K562 (cell line): ENCODE measurements at regions not wholly inside any gene's neighbourhood (a gene's known extent, or its start where the extent isn't known, plus 50 kb on each side); places are given as distances from the start of the nearest gene placed in this dataset.

Experiments
- ATAC-seq: fragments of 200-7000 bp; cut with Tn5 transposase; 3 replicates; pipeline ENCODE4 v1.9.1; 2020; ENCODE audit warnings: moderate library complexity
- BruUV-seq: library from RNA; stranded (reverse); fragments of 400-500 nt; replicated peaks from 2 replicates; lab custom pipeline; 2021; lab: Mats Ljungman, UMichigan
- CTCF ChIA-PET: fragments of 300-600 bp; formaldehyde crosslinking; extraction: SDS; loops from one replicate; lab custom pipeline; 2021; ENCODE audit warnings: low intra/inter-chr PET ratio; lab: Yijun Ruan, JAX
- POLR2A ChIA-PET: fragments of 300-600, 350-650 bp; sonication (Branson Sonifier 250); formaldehyde crosslinking; extraction: SDS; loops from one replicate; lab custom pipeline; 2021; ENCODE audit warnings: antibody characterized with exemption, inconsistent platforms; lab: Yijun Ruan, JAX
- DNase-seq, 4 experiments: peaks; one replicate each; pipeline versions ENCODE4 v3.0.0 to v3.0.0-alpha.2; 2011 to 2018; ENCODE audit warnings: low spot score in 3 of 4, mixed read lengths in 3 of 4; ENCODE audit errors: extremely low read depth in 1 of 4
- FAIRE-seq: peaks from 2 replicates; lab custom pipeline; 2011; peaks lifted over from hg19 to GRCh38; lab: Jason Lieb, UNC
- H2AFZ ChIP-seq: 2 replicates; pipeline ENCODE4 v1.6.0; 2011; ENCODE audit warnings: low read depth, low read length, control low read depth, inconsistent platforms
- H3K27ac ChIP-seq: fragments of 200-600 bp; 3 replicates; pipeline ENCODE4 v1.8.0; 2011; ENCODE audit warnings: low read depth, mild to moderate bottlenecking, control low read depth, inconsistent platforms, low read length, moderate library complexity, mixed read lengths; ENCODE audit errors: extremely low read depth
- H3K27me3 ChIP-seq, 2 experiments: fragments of 300-600 bp in 1 of 2; 2 replicates in 1 of 2; 3 replicates in 1 of 2; pipeline versions ENCODE4 v1.6.0 to v1.8.0; 2011; ENCODE audit warnings: inconsistent platforms in 2 of 2, low read length in 2 of 2, mild to moderate bottlenecking in 1 of 2, mixed read lengths in 1 of 2, moderate library complexity in 1 of 2; ENCODE audit not compliant: control insufficient read depth in 2 of 2, insufficient read depth in 2 of 2
- H3K36me3 ChIP-seq: fragments of 300-600 bp; 3 replicates; pipeline ENCODE4 v1.8.0; 2011; ENCODE audit warnings: mild to moderate bottlenecking, low read length, inconsistent platforms; ENCODE audit not compliant: control insufficient read depth, insufficient read depth
- H3K4me1 ChIP-seq, 2 experiments: fragments of 200-600 bp in 1 of 2; replicated peaks in 1 of 2; 2 replicates in 1 of 2; 3 replicates in 1 of 2; pipeline versions ENCODE4 v1.5.1 to v1.8.0; 2011; ENCODE audit warnings: inconsistent platforms in 2 of 2, low read length in 2 of 2, mild to moderate bottlenecking in 1 of 2, mixed read lengths in 1 of 2, moderate library complexity in 1 of 2; ENCODE audit not compliant: control insufficient read depth in 2 of 2, insufficient read depth in 2 of 2
- H3K4me2 ChIP-seq: 2 replicates; pipeline ENCODE4 v1.6.1; 2011; ENCODE audit warnings: low read length, control low read depth, inconsistent platforms, mixed read lengths; ENCODE audit not compliant: insufficient read depth
- H3K4me3 ChIP-seq: fragments of 200-600 bp; sonication (generic), shearing (Covaris generic); 2 replicates; pipeline ENCODE4 v1.5.1; 2016; ENCODE audit warnings: control low read depth, inconsistent platforms
- H3K79me2 ChIP-seq: fragments of 200-600 bp; 3 replicates; pipeline ENCODE4 v1.8.0; 2011; ENCODE audit warnings: low read length, inconsistent platforms; ENCODE audit not compliant: control insufficient read depth, insufficient read depth
- H3K9ac ChIP-seq, 2 experiments: 2 replicates each; pipeline versions ENCODE4 v1.6.0 to v1.6.1; 2011; ENCODE audit warnings: low read depth in 2 of 2, low read length in 2 of 2, control low read depth in 1 of 2, inconsistent platforms in 1 of 2, mild to moderate bottlenecking in 1 of 2, mixed read lengths in 1 of 2; ENCODE audit not compliant: insufficient read depth in 1 of 2
- H3K9me1 ChIP-seq: one replicate; pipeline ENCODE4 v1.6.0; 2011; ENCODE audit warnings: inconsistent platforms, mild to moderate bottlenecking, low read length, moderate library complexity; ENCODE audit not compliant: control insufficient read depth, insufficient read depth
- H3K9me3 ChIP-seq: replicated peaks from 2 replicates; pipeline ENCODE4 v1.5.1; 2011; ENCODE audit warnings: low read depth, low read length, inconsistent platforms; ENCODE audit not compliant: control insufficient read depth, insufficient read depth
- H4K20me1 ChIP-seq: replicated peaks from 2 replicates; pipeline ENCODE4 v1.6.1; 2011; ENCODE audit warnings: low read length, inconsistent platforms, mixed read lengths; ENCODE audit not compliant: control insufficient read depth, insufficient read depth
- ATF6 ChIP-seq: sonication (generic); formaldehyde crosslinking; IDR thresholded peaks from 2 replicates; pipeline ENCODE4 v1.4.0; 2020; ENCODE audit warnings: mild to moderate bottlenecking, missing genetic modification reagents
- DACH1 ChIP-seq: fragments of 450-650 bp; IDR thresholded peaks from 2 replicates; pipeline ENCODE4 v1.6.1; 2018; ENCODE audit not compliant: partially characterized antibody
- EZH2 ChIP-seq: IDR thresholded peaks from 2 replicates; pipeline ENCODE4 v1.6.1; 2012; ENCODE audit warnings: low read depth, mild to moderate bottlenecking, inconsistent platforms, low read length, borderline replicate concordance
- HLTF ChIP-seq: fragments of 450-650 bp; IDR thresholded peaks from 2 replicates; pipeline ENCODE4 v1.6.1; 2016
- MAFF ChIP-seq: IDR thresholded peaks from 2 replicates; pipeline ENCODE4 v1.6.1; 2012; ENCODE audit warnings: low read length, improper control_type of control experiment
- MIER1 ChIP-seq: fragments of 450-650 bp; IDR thresholded peaks from 2 replicates; pipeline ENCODE4 v1.6.1; 2016; ENCODE audit warnings: antibody characterized with exemption, mild to moderate bottlenecking, low read depth
- NFE2L1 ChIP-seq: fragments of 450-650 bp; IDR thresholded peaks from 2 replicates; pipeline ENCODE4 v1.6.1; 2016; ENCODE audit warnings: missing genetic modification characterization, low read depth, mild to moderate bottlenecking, missing compliant biosample characterization, moderate library complexity, borderline replicate concordance
- POLR2G ChIP-seq: fragments of 200-400 bp; formaldehyde crosslinking; IDR thresholded peaks from 2 replicates; pipeline ENCODE4 v1.6.1; 2017; ENCODE audit warnings: low read depth, mild to moderate bottlenecking, antibody characterized with exemption, low read length, moderate library complexity
- PREB ChIP-seq: sonication (generic); formaldehyde crosslinking; IDR thresholded peaks from 2 replicates; pipeline ENCODE4 v1.8.1; 2023; ENCODE audit warnings: mild to moderate bottlenecking, missing genetic modification reagents
- PYGO2 ChIP-seq: fragments of 450-650 bp; IDR thresholded peaks from 2 replicates; pipeline ENCODE4 v1.6.1; 2016; ENCODE audit warnings: mild to moderate bottlenecking, missing genetic modification characterization, moderate library complexity, missing compliant biosample characterization
- STAG1 ChIP-seq: sonication (generic); formaldehyde crosslinking; IDR thresholded peaks from 2 replicates; pipeline ENCODE4 v1.5.0; 2020; ENCODE audit warnings: missing genetic modification reagents, borderline replicate concordance
- ZHX1 ChIP-seq: fragments of 150-350 bp; conservative IDR thresholded peaks from 2 replicates; pipeline ENCODE4 v1.6.1; 2014; ENCODE audit warnings: low read length
- ZNF3 ChIP-seq: fragments of 250-450 bp; sonication (Bioruptor Pico); IDR thresholded peaks from 2 replicates; pipeline ENCODE4 v1.5.0; 2021; ENCODE audit warnings: mild to moderate bottlenecking, moderate library complexity
- ZSCAN32 ChIP-seq: fragments of 450-650 bp; formaldehyde crosslinking; IDR thresholded peaks from 2 replicates; pipeline ENCODE4 v1.4.0; 2020; ENCODE audit warnings: mild to moderate bottlenecking, moderate library complexity
- WGBS: fragments of 100-300 bp; shearing (Covaris generic); methylation state at CpG from one replicate; pipeline ENCODE4 v1.1.6; 2016; ENCODE audit warnings: low coverage, mixed read lengths; ENCODE audit not compliant: insufficient coverage; ENCODE audit errors: missing lambda C conversion rate; 5-methylcytosine and 5-hydroxymethylcytosine counted together
- in situ Hi-C: fragments of 300-500 bp; cut with MboI; formaldehyde crosslinking; loops from 4 replicates; pipeline ENCODE4 v1.15.0; 2018; ENCODE audit warnings: inconsistent platforms, mixed read lengths
- intact Hi-C: fragments of 100-400 bp; cut with micrococcal nuclease; formaldehyde crosslinking; loops from 2 replicates; pipeline ENCODE4 v1.14.2; 2022
- TF ChIP-seq, protein P1 (sequence below): fragments of 450-650 bp; IDR thresholded peaks from 2 replicates; pipeline ENCODE4 v1.6.1; 2016
- TF ChIP-seq, protein P2 (sequence below): sonication (generic); formaldehyde crosslinking; IDR thresholded peaks from 2 replicates; pipeline ENCODE4 v1.9.0; 2022; ENCODE audit warnings: mild to moderate bottlenecking, missing genetic modification reagents

- no peak for TF ChIP-seq PYGO2 (tag)
- TF ChIP-seq ATF6: no peak
- TF ChIP-seq DACH1: no peak
- no peak for TF ChIP-seq EZH2
These were observed 506.0 kb upstream of the FMR1 start (continued) for GRCh38 chrX:147405764-147406163.

DNA sequence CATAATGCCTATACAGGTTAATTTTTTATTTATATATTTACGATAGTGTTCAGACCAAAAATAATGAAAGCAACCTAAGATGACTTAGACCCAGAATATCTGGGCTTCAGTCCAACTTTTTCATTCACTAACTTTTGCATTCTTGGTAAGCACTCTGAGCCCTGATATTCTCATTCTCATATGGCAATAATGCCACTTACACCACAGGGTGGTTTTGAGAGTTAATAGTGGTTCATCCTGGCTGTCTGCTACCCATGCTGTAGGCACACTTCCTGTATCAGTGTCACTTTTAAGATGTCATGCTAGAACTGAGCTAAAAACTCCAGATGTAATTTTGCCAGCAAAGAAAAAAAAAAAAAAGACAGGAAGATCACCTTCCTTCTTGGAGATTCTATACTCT lies 508.7 kb upstream of the FMR1 start:
- Histone ChIP-seq H3K9me3 (no peaks in the 10 kb centered on the region), H3K36me3 (no peaks in the 10 kb centered on the region), H3K4me1 (no peaks in the 10 kb centered on the region), H3K9ac (no peak overlapping the region), H3K27ac (no peak overlapping the region), H3K4me2 (no peak overlapping the region), H4K20me1 (no peaks in the 10 kb centered on the region), H2AFZ (no peak overlapping the region), H3K79me2 (no peaks in the 10 kb centered on the region), H3K4me3 (no peak overlapping the region), H3K27me3 (no peaks in the 10 kb centered on the region), H3K9me1 (no peaks in the 10 kb centered on the region)
- CTCF ChIA-PET: no interaction called here
- in situ Hi-C loops: no loop called here
- BruUV-seq: no TSS peak
- ATAC-seq (no peak), DNase-seq (no peak), FAIRE-seq (no peak)
- WGBS: 10% methylated on average over 1 of the region's 1 CpG
- POLR2A ChIA-PET: no interaction called here
- intact Hi-C loops: no loop called here
- TF ChIP-seq NFE2L1 (tag) (no peak), ZNF3 (CRISPR knock-in tag) (no peak), STAG1 (no peak), PREB (CRISPR knock-in tag) (no peak), POLR2G (no peak), MIER1 (no peak), HLTF (no peak), MAFF (no peak), ZHX1 (no peak), ZSCAN32 (CRISPR knock-in tag) (no peak)
- TF ChIP-seq, protein P1, sequence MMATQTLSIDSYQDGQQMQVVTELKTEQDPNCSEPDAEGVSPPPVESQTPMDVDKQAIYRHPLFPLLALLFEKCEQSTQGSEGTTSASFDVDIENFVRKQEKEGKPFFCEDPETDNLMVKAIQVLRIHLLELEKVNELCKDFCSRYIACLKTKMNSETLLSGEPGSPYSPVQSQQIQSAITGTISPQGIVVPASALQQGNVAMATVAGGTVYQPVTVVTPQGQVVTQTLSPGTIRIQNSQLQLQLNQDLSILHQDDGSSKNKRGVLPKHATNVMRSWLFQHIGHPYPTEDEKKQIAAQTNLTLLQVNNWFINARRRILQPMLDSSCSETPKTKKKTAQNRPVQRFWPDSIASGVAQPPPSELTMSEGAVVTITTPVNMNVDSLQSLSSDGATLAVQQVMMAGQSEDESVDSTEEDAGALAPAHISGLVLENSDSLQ: no peak
- TF ChIP-seq, protein P2, sequence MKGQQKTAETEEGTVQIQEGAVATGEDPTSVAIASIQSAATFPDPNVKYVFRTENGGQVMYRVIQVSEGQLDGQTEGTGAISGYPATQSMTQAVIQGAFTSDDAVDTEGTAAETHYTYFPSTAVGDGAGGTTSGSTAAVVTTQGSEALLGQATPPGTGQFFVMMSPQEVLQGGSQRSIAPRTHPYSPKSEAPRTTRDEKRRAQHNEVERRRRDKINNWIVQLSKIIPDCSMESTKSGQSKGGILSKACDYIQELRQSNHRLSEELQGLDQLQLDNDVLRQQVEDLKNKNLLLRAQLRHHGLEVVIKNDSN (CRISPR knock-in tag): no peak
